GM18499 (cell line): ENCODE measurements at regions not wholly inside any gene's neighbourhood (a gene's known extent, or its start where the extent isn't known, plus 50 kb on each side); places are given as distances from the start of the nearest gene placed in this dataset.
A peak's percentile ranks its signal among the peaks of the same experiment; 100 is the strongest.
"Not testable (repeated sequence)": the region's sequence is repeated elsewhere in the genome, so short reads cannot be mapped to it uniquely, and the experiment has no call there.

ENCODE experiments used
- ATAC-seq: cut with Tn5 transposase; IDR thresholded peaks from one replicate; pipeline ENCODE4 v1.9.1; 2021; ENCODE audit warnings: moderate number of reproducible peaks; ENCODE audit not compliant: insufficient read depth, unreplicated experiment

- no peak for ATAC-seq
These were observed 1195.9 kb downstream of the DTWD2 start for GRCh38 chr5:117792476-117792875.

GRCh38 chr5:117788596-117788995 lies 1199.8 kb downstream of the DTWD2 start:
- no peak for ATAC-seq

GRCh38 chr5:117779171-117779570 lies 1204.5 kb upstream of the SEMA6A start:
- ATAC-seq, result no peak

- ATAC-seq, result peak; percentile 74
These were observed 1202.4 kb upstream of the SEMA6A start for GRCh38 chr5:117776977-117777376.

- no peak for ATAC-seq
These were observed 1195.3 kb upstream of the SEMA6A start for GRCh38 chr5:117769877-117770276.

GRCh38 chr5:117763271-117763670 lies 1188.6 kb upstream of the SEMA6A start:
- no peak for ATAC-seq

GRCh38 chr5:117761186-117761585 lies 1186.6 kb upstream of the SEMA6A start:
- no peak for ATAC-seq

GRCh38 chr5:117759849-117760499 lies 1185.4 kb upstream of the SEMA6A start:
- ATAC-seq, result no peak

- ATAC-seq, result no peak
These were observed 1177.8 kb upstream of the SEMA6A start for GRCh38 chr5:117752403-117752802.

GRCh38 chr5:117748336-117748735 lies 1173.7 kb upstream of the SEMA6A start:
- no peak for ATAC-seq

- ATAC-seq, result no peak
These were observed 1168.7 kb upstream of the SEMA6A start for GRCh38 chr5:117743337-117743736.

GRCh38 chr5:117741655-117742206 lies 1167.1 kb upstream of the SEMA6A start:
- no peak for ATAC-seq

- ATAC-seq, result no peak
These were observed 1165.6 kb upstream of the SEMA6A start for GRCh38 chr5:117740268-117740667.

GRCh38 chr5:117738571-117738970 lies 1163.9 kb upstream of the SEMA6A start:
- no peak for ATAC-seq

- ATAC-seq, result no peak
These were observed 1162.1 kb upstream of the SEMA6A start for GRCh38 chr5:117736698-117737097.

- no peak for ATAC-seq
These were observed 1159.4 kb upstream of the SEMA6A start for GRCh38 chr5:117734056-117734455.

- no peak for ATAC-seq
These were observed 1158.4 kb upstream of the SEMA6A start for GRCh38 chr5:117733051-117733450.

- no peak for ATAC-seq
These were observed 1157.6 kb upstream of the SEMA6A start for GRCh38 chr5:117732264-117732663.

- ATAC-seq, result no peak
These were observed 1156.8 kb upstream of the SEMA6A start for GRCh38 chr5:117731446-117731845.

GRCh38 chr5:117720784-117721183 lies 1146.2 kb upstream of the SEMA6A start:
- not testable (repeated sequence) for ATAC-seq

- no peak for ATAC-seq
These were observed 1144.8 kb upstream of the SEMA6A start for GRCh38 chr5:117719413-117719812.

- no peak for ATAC-seq
These were observed 1139.1 kb upstream of the SEMA6A start for GRCh38 chr5:117713585-117714198.
